DMS53 treated with DMSO at 0.1 percent for 48 hours (cell line): ENCODE measurements at regions not wholly inside any gene's neighbourhood (a gene's known extent, or its start where the extent isn't known, plus 50 kb on each side); places are given as distances from the start of the nearest gene placed in this dataset.

ENCODE experiments used
- DNase-seq: peaks from one replicate; lab custom pipeline; 2025; ENCODE audit not compliant: unreplicated experiment; lab: John Stamatoyannopoulos, UW

DNA sequence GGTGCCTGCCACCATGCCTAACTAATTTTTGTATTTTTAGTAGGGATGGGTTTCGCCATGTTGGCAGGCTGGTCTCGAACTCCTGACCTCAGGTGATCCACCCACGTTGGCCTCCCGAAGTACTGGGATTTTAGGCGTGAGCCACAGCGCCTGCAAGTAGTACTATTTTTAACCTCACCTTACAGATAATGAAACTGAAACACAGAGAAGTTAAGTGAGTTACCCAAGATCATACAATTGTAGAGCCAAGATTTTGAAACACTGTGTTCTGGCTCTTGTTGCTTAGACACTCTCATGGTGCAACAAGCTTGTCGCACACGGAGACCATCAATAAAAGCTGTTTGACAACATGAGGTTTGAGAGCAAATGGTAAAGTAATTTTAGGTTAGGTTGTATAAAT is 159.1 kb upstream of the LMNTD1 start:
- no peak for DNase-seq

GRCh38 chr12:25713264-25713663 is 160.2 kb upstream of the LMNTD1 start:
- DNase-seq = no peak

- DNase-seq = no peak
These were observed 161.3 kb upstream of the LMNTD1 start for GRCh38 chr12:25714198-25714984.

- no peak for DNase-seq
These were observed 162.0 kb upstream of the LMNTD1 start for GRCh38 chr12:25715102-25715501.

DNA sequence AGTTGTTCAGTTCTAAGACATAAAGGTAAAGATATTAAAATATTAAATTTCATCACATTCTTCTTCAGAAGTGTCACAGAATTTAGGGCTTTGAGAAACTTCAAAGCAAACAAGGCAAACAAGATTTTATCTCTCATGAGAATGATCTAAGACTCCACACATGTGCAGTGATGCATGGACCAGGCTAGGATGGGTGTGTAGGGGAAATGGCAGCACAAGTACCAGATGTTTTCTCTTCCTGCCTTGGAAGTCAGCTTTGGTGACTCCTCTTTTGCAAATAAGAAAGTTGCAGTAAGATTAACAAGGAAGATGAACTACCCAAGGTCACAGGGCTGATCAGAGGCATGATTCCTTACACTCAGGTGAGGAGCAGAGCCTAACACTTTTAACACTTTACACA is 163.8 kb upstream of the LMNTD1 start:
- DNase-seq = peak; percentile 98

GRCh38 chr12:25717552-25717951 is 164.5 kb upstream of the LMNTD1 start:
- DNase-seq = no peak

- no peak for DNase-seq
These were observed 165.1 kb upstream of the LMNTD1 start for GRCh38 chr12:25718081-25718731.

DNA sequence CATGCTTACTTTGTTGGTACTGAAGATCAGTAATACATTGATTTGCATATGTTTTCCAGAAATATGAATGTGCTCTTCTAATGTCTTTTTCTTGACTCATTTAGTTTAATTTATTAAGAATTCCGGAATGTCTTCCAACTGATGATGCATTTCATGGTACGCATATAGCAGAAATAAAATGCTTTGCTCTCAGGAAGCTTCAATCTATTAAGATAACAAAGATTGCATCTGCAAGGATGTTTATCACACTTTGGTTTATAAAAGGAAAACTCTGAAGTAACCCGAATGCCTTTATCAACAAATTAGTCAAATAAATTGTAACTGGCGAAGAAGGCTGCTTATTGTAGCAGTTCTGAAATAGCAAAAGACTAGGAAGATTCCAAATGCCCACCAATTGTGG is 166.4 kb upstream of the LMNTD1 start:
- DNase-seq = no peak

DNA sequence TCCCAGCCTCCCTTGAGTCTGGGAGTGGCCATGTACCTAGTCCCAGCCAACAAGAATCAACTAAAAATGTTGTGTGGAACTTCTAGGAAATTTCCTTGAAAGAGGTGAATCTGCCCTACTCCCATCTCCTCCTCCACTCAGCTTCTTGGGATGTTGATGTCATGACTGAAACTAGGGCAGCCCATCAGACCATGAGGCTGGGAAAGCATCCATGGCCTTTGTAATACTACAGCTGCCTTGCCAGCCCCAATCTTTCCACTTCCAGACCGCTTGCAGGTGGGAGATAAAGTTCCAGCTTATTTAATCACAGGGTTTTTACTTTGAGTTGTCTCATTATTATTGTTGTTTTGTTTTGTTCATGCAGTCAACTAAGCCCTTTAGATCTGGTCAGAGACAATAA is 170.3 kb upstream of the LMNTD1 start:
- DNase-seq = no peak

DNA sequence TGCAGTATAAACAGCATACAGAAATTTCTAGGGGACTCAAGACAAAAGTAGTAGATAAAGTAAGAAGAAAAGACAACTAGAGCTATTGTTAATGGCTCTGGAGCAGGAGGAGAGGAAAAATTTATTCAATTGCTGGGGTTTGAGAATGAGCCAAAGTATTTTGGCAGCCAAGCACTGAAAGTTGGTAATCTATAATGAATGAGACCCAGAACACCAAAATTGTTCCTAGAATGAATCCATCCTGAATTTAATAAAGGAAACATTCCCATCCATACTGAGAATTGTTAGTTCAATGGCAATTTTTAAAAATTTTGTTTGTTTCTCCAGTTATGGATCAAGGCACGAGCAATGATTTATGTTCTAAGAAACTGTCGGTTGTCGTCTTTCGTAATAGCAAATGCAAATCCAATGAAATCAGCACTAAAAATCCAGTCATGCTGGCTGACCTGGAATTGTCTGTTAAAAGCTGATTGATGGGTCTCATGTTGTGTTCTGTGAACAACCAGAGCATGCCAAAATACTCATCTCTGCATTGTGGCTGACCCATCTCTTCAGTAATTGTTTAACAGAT is 170.9 kb upstream of the LMNTD1 start:
- no peak for DNase-seq

DNA sequence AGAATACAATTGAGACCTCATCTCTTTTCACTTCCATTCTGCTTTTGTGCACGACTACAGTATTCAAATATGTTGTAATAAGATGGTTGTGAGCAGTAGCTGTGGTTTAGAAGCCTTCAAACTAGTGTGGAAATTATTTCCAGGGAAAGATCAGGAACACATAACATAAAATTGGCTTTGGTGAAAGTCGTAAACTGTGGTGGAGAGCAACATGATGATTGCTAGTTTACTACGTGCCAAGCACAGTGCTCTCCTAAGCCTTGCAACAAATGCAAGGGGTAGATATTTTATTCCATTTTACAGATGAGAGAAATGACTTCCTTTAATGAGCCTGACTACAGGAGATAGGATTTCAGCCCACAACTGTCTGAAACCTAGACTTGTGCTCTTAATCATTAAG is 172.4 kb upstream of the LMNTD1 start:
- DNase-seq = no peak

DNA sequence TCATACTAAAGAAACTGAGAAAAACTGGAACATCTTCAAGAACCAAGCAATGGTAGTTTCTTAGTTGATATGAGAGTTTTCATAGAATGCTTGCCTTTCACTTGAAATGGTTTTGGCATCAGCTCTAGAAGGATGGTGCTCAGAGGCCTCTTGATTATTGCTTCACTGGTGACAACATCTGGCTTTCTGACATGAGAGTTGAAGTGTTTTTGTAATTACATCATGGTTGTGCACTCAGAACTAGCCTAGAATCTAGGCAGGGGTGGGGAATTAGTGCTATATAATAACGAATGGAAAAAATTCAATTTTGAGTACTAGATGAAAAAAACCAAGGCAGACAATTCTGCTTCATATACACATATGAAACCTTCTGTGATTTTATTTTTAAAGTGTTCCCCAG is 172.8 kb upstream of the LMNTD1 start:
- DNase-seq = peak; percentile 98

GRCh38 chr12:25728056-25728595 is 175.0 kb upstream of the LMNTD1 start:
- DNase-seq = no peak

GRCh38 chr12:25730489-25731349 is 177.6 kb upstream of the LMNTD1 start:
- no peak for DNase-seq

DNA sequence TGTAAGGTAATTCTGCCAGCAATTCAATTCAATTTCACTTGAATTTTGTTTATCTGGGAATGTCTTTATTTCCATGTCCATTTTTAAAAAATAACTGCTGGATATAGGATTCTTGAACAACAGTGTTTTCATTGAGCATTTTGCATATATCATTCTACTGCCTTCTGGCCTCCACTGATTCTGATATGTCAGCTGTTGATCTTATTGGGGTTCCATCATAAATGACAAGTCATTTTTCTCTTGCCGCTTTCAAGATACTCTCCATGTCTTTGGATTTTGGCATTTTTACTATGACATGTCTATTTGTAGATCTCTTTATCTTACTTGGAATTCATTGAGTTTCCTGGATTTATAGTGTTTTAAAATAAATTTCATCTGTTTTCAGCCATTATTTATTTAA is 180.5 kb upstream of the LMNTD1 start:
- DNase-seq = no peak

GRCh38 chr12:25734529-25735180 is 181.6 kb upstream of the LMNTD1 start:
- DNase-seq = no peak

GRCh38 chr12:25740617-25741016 is 187.5 kb upstream of the LMNTD1 start:
- DNase-seq = no peak

- DNase-seq = no peak
These were observed 188.8 kb upstream of the LMNTD1 start for GRCh38 chr12:25741917-25742316.

GRCh38 chr12:25743679-25744215 is 190.7 kb upstream of the LMNTD1 start:
- no peak for DNase-seq

GRCh38 chr12:25744313-25744712 is 191.2 kb upstream of the LMNTD1 start:
- no peak for DNase-seq
